Uterus (tissue), 3 donors: ENCODE measurements at regions not wholly inside any gene's neighbourhood (a gene's known extent, or its start where the extent isn't known, plus 50 kb on each side); places are given as distances from the start of the nearest gene placed in this dataset.

Source experiments
- DNase-seq, 2 donors: peaks; one replicate each; pipeline ENCODE4 v3.0.0-alpha.2; 2019 to 2020
- H3K27ac ChIP-seq, 2 donors: fragments of 200-600 bp; sonication (generic); 1 replicate in 1 of 2; 2 replicates in 1 of 2; pipeline ENCODE4 v1.5.1; 2016 to 2018
- H3K27me3 ChIP-seq, 2 donors: fragments of 200-600 bp; sonication (generic); one replicate each; pipeline ENCODE4 v1.5.1; 2018 to 2019; ENCODE audit warnings: control low read depth in 1 of 2
- H3K36me3 ChIP-seq, 2 donors: fragments of 200-600 bp; sonication (generic); one replicate each; pipeline ENCODE4 v1.5.1; 2019; ENCODE audit warnings: control low read depth in 1 of 2
- H3K4me1 ChIP-seq, 2 donors: fragments of 200-600 bp; sonication (generic); one replicate each; pipeline ENCODE4 v1.5.1; 2018 to 2019; ENCODE audit warnings: control low read depth in 1 of 2
- H3K4me3 ChIP-seq, 2 donors: fragments of 200-600 bp; sonication (generic); 1 replicate in 1 of 2; 2 replicates in 1 of 2; pipeline ENCODE4 v1.5.1; 2018 to 2019; ENCODE audit warnings: mild to moderate bottlenecking in 1 of 2
- H3K9me3 ChIP-seq, 2 donors: fragments of 200-600 bp; sonication (generic); one replicate each; pipeline ENCODE4 v1.5.1; 2019; ENCODE audit warnings: control low read depth in 1 of 2
- CTCF ChIP-seq, 4 experiments: fragments of 200-600 bp in 2 of 4; fragments of 450-650 bp in 2 of 4; sonication (generic) in 2 of 4; IDR thresholded peaks; one replicate each; pipeline ENCODE4 v1.5.1; 2016 to 2019; ENCODE audit warnings: antibody characterized with exemption in 4 of 4, mild to moderate bottlenecking in 2 of 4, moderate library complexity in 1 of 4
- POLR2A ChIP-seq, 2 donors: fragments of 450-650 bp; IDR thresholded peaks; one replicate each; pipeline ENCODE4 v1.6.1; 2016; ENCODE audit warnings: antibody characterized with exemption in 2 of 2, mild to moderate bottlenecking in 1 of 2, moderate library complexity in 1 of 2
- intact Hi-C: fragments of 100-400 bp; cut with DNase I; formaldehyde crosslinking; loops from one replicate; pipeline ENCODE4 v1.15.1; 2023; ENCODE audit warnings: low total_unique reads
- donor health status: DM: yes; HTN: yes; CAD: no.

GRCh38 chr4:187176261-187176910 lies 452.7 kb upstream of the FAT1 start:
- DNase-seq, result no peak
- TF ChIP-seq POLR2A (IDR thresholded peaks at IDR 0.05) (no peak), CTCF (IDR thresholded peaks at IDR 0.05) (no peak)
- Histone ChIP-seq H3K4me1 (no peaks in the 10 kb centered on the region), H3K4me3 (no peak overlapping the region), H3K36me3 (no peaks in the 10 kb centered on the region), H3K27ac (no peak overlapping the region), H3K9me3 (no peaks in the 10 kb centered on the region), H3K27me3 (no peaks in the 10 kb centered on the region)
- intact Hi-C loops, result no loop called here

GRCh38 chr4:187178084-187178483 lies 454.4 kb upstream of the FAT1 start:
- no peaks in the 10 kb centered on the region for H3K36me3 ChIP-seq
- TF ChIP-seq CTCF (IDR thresholded peaks at IDR 0.05) (no peak), POLR2A (IDR thresholded peaks at IDR 0.05) (no peak)
- intact Hi-C loops, result no loop called here
- no peaks in the 10 kb centered on the region for H3K4me1 ChIP-seq
- no peaks in the 10 kb centered on the region for H3K9me3 ChIP-seq
- no peaks in the 10 kb centered on the region for H3K27me3 ChIP-seq
- no peak overlapping the region for H3K27ac ChIP-seq
- H3K4me3 ChIP-seq, result no peak overlapping the region
- DNase-seq, result no peak

- Histone ChIP-seq H3K36me3 (no peaks in the 10 kb centered on the region), H3K4me3 (no peak overlapping the region), H3K27me3 (no peaks in the 10 kb centered on the region), H3K27ac (no peak overlapping the region), H3K4me1 (no peaks in the 10 kb centered on the region), H3K9me3 (no peaks in the 10 kb centered on the region)
- no peak for DNase-seq
- TF ChIP-seq POLR2A (IDR thresholded peaks at IDR 0.05) (no peak), CTCF (IDR thresholded peaks at IDR 0.05) (no peak)
- intact Hi-C loops, result no loop called here
Measured at GRCh38 chr4:187178587-187178986, 454.9 kb upstream of the FAT1 start.

GRCh38 chr4:187179086-187180058 lies 455.7 kb upstream of the FAT1 start:
- no peak for DNase-seq
- Histone ChIP-seq H3K9me3 (no peaks in the 10 kb centered on the region), H3K4me3 (no peak overlapping the region), H3K4me1 (no peaks in the 10 kb centered on the region), H3K27me3 (no peaks in the 10 kb centered on the region), H3K36me3 (no peaks in the 10 kb centered on the region), H3K27ac (no peak overlapping the region)
- intact Hi-C loops, result no loop called here
- TF ChIP-seq CTCF (IDR thresholded peaks at IDR 0.05) (no peak), POLR2A (IDR thresholded peaks at IDR 0.05) (no peak)

GRCh38 chr4:187181054-187181453 lies 457.4 kb upstream of the FAT1 start:
- no peak for DNase-seq
- no peaks in the 10 kb centered on the region for H3K36me3 ChIP-seq
- intact Hi-C loops, result no loop called here

More at GRCh38 chr4:187181054-187181453, 457.4 kb upstream of the FAT1 start:
- Histone ChIP-seq H3K4me3 (no peak overlapping the region), H3K27me3 (no peaks in the 10 kb centered on the region), H3K4me1 (no peaks in the 10 kb centered on the region), H3K27ac (no peak overlapping the region), H3K9me3 (no peaks in the 10 kb centered on the region)
- no peak for TF ChIP-seq POLR2A (IDR thresholded peaks at IDR 0.05)
- no peak for TF ChIP-seq CTCF (IDR thresholded peaks at IDR 0.05)
